Uterus (tissue), 2 donors: ENCODE measurements at regions not wholly inside any gene's neighbourhood (a gene's known extent, or its start where the extent isn't known, plus 50 kb on each side); places are given as distances from the start of the nearest gene placed in this dataset.

ENCODE experiments used
- POLR2A ChIP-seq, 2 donors: fragments of 450-650 bp; IDR thresholded peaks; one replicate each; pipeline ENCODE4 v1.6.1; 2016; ENCODE audit warnings: antibody characterized with exemption in 2 of 2, mild to moderate bottlenecking in 1 of 2, moderate library complexity in 1 of 2
- TF ChIP-seq, protein P1 (sequence below), 4 experiments: fragments of 200-600 bp in 2 of 4; fragments of 450-650 bp in 2 of 4; sonication (generic) in 2 of 4; IDR thresholded peaks; one replicate each; pipeline ENCODE4 v1.5.1; 2016 to 2019; ENCODE audit warnings: antibody characterized with exemption in 4 of 4, mild to moderate bottlenecking in 2 of 4, moderate library complexity in 1 of 4

DNA sequence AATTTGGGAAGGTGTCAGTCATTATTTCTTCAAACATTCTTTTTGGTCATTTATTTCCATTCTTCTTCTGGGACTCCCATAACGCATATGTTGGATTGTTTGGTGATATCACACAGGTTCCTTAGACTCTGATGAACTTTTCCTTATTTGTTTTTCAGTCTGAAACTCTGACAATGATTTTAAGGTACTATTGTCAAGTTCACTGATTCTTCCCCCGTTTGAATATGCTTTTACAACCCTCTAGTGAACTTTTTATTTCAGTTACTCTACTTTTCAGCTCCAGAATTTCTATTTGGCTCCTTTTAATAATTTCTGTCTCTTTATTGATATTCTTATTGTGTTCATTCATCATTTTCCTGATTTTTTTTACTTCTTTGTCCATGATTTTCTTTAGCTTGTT, 92.5 kb upstream of the RORB start:
- TF ChIP-seq, protein P1, sequence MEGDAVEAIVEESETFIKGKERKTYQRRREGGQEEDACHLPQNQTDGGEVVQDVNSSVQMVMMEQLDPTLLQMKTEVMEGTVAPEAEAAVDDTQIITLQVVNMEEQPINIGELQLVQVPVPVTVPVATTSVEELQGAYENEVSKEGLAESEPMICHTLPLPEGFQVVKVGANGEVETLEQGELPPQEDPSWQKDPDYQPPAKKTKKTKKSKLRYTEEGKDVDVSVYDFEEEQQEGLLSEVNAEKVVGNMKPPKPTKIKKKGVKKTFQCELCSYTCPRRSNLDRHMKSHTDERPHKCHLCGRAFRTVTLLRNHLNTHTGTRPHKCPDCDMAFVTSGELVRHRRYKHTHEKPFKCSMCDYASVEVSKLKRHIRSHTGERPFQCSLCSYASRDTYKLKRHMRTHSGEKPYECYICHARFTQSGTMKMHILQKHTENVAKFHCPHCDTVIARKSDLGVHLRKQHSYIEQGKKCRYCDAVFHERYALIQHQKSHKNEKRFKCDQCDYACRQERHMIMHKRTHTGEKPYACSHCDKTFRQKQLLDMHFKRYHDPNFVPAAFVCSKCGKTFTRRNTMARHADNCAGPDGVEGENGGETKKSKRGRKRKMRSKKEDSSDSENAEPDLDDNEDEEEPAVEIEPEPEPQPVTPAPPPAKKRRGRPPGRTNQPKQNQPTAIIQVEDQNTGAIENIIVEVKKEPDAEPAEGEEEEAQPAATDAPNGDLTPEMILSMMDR (IDR thresholded peaks at IDR 0.05) = no peak
- no peak for TF ChIP-seq POLR2A (IDR thresholded peaks at IDR 0.05)
